Activated gamma-delta T cell treated with Interleukin-2 at 50 U/mL for 16 hours (primary cell): ENCODE measurements at regions not wholly inside any gene's neighbourhood (a gene's known extent, or its start where the extent isn't known, plus 50 kb on each side); places are given as distances from the start of the nearest gene placed in this dataset.

Source experiments
- DNase-seq: peaks from one replicate; pipeline ENCODE4 v3.0.0-alpha.2; 2020

DNA sequence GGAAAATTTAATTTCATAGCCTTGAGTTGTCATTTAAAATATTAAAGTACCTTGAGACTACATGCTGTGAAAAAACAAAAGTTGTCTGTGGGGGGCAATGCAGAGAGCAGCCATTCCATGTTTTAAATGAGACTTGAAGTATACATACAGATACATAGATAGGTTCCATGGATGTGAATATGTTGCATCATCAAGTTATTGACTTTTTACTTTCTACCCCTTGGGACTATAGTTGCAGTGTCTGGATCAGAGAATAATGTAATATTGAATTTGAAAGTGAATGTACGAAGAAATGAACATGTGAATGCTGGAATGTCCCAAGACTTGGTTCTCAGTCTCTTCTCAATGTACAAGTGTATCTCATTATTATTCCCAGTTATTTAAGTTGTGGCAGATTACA is 751.0 kb downstream of the MRPL39 start:
- no peak for DNase-seq

DNA sequence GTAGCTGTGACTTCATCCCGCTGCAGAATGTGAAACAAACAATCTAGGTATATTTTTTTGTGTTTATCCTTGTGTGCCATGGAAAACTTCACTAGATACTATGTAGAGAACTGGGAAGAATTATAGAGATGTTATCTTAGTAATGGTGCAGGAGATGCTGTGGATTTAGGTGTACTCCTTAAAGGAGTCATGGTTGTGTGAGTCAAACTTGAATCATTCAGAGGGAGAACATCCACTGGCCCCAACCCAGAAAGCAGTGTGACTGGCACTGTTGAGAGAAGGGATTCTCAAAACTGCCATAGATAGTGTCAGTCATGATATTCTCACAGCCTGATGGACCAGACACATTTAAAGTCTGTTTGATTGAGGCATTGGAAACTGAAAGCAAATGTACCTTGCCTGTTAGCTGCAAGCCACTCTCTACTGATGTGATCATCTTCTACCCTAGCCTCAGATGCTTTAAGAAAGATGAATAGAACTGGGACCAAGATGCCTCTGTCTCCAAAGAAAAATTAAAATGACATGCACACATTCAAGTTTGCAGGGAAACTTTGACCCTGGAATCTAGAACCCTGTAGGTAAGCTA is 754.6 kb downstream of the MRPL39 start:
- no peak for DNase-seq

DNA sequence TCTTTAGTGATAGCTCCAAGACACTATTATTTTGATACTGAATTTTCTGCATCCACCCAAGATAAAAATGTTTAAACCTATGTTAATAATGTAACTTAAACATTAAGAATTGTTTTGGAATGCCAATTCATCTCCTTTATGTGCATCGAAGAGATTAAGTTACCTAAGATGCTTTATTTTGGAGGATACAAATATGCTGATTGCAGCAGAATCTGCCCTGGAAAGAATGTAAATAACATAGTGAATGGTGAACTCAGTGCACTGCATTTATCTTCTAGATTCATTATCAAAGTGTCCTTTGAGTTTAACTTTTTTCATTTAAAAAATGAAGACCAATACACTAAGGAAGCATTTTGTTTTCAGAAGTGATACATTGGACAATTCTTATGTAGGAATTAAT is 757.2 kb downstream of the MRPL39 start:
- DNase-seq = no peak

DNA sequence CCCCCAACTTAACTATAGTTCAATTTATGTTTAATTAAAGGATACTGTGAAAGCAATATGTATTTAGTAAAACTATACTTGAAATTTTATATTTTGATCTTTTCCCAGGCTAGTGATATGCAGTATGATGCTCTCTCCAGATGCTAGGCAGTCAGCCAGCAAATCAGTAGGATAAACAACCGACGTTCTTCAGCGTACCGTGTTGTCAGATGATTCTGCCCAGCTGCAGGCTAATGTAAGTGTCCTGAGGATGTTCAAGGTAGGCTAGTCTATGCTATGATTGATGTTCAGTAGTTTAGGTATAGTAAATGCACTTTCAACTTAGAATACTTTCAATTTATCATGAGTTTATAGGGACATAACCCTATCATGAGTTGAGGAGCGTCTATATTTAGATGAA is 762.6 kb downstream of the MRPL39 start:
- DNase-seq = no peak

DNA sequence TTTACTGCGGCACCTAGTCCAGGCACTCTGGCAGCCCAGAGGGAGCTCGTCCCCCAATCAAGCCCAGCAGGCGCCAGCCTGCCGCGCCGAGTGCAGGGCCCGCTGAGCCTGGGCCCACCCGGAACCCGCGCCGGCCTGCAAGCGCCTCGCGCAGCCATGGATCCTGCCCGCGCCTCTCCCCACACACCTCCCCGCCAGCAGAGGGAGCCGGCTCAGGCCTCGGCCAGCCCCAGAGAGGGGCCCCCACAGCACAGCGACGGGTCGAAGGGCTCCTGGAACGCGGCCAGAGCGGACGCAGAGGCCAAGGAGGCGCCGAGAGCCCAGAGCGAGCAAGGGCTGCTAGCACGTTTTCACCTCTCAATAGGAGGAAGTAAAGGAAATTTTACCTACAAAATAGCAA is 767.0 kb downstream of the MRPL39 start:
- DNase-seq = no peak

DNA sequence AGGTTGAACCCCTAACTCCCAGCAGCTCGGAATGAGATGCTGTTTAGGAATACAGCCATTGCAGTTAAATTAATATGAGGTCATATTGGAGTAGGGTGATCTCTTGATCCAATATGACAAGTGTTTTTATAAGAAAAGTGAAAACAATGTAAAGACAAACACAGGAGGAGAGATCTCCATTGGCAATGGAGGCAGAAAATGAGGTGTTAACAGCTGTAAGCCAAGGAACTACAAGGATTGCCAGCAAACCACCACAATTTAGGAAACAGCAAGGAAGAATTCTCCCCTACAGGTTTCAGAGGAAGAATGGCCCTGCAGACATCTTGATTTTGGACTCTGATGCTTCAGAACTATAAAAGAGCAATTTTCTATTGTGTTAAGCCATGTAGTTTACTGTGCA is 774.3 kb downstream of the MRPL39 start:
- no peak for DNase-seq

DNA sequence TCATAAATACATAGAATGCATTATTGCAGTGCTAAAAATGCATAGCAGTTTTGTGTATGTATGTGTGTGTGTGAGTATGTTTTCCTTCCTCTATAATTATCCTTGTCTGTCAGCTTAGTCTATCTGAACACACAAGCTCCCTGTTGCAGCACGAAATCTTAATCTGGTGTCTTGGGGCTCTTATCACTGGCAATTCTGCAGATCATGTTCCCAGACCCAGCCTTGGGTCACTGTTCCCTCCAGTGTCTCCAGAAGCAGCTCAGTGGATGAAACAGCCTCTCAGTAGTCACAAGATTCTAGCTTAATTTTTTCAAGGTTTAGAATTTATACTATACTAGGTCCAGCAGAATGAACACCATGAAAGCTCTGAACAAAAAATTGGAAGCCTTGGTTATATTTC is 777.9 kb downstream of the MRPL39 start:
- DNase-seq = no peak

DNA sequence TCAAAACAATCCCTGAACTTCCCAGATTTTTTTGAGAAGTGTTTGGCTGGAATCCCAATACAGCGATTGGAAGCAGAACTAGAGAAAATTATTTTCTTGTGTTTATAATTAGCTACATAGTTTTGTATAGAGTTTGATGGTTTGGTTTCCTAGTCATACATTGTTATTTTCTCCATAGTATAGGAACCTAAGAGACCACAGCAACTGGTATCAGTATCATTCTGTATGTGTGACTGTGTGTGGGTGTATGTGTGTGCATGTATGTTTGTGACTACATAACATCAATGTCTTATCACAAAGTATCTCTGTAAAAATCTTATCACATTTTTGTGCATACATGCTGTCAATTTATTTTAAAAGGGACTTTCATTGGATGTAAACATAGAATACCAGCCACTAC is 780.5 kb downstream of the MRPL39 start:
- no peak for DNase-seq

DNA sequence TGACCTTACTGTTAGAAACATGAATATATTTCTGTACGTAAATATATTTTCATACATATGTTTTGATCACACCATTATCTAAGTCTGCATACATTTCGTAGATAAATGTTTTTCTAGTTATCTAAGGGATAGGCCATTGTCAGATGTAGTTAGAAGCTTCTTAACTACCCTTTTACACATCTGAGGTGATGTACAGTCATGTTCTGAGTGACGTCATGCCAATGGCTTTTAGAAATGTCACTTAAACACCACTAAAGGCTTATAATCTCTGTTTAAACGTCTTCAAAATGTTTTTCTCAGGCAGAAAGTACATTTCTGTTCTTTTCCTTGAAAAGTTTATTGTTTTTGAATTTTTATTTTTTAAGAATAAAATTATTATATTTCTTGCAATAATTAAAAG is 781.9 kb downstream of the MRPL39 start:
- no peak for DNase-seq

DNA sequence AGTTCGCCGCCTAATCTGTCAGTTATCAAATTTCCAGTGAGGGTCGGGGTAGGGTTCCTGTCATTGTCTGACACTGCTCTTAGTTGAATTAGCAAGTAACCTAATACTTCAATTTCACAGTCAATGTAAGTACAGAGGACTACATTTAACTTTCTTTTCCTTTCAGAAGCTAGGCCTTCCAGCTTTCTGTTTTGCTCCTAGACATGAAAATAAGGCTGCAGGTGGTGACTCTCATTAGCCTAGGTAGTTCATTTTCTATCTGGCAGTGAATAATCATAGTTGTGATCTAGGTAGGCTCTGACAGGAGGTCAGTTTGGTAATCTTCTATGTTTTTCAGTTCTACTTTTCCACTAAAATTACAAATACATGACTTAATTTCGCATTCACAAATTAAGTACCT is 783.1 kb downstream of the MRPL39 start:
- DNase-seq = no peak

DNA sequence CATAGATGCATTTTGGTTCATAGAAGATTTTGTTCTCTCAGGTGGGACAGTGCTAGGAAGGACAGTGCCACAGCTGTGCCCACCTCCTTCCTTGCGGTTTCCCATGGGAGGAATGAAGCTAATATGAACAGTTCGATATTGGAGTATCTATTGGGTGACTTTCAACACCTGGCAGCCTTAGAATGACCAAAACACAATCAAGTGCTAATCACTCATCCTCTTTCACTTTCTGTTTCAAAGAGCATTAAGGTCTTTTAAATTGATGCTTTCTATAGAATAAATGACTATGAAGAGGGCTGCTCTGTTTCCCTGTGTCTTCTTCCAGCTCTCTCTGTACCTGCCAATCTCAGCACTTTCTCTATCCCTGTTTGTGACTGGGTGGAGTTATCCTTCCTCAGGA is 784.0 kb downstream of the MRPL39 start:
- no peak for DNase-seq

DNA sequence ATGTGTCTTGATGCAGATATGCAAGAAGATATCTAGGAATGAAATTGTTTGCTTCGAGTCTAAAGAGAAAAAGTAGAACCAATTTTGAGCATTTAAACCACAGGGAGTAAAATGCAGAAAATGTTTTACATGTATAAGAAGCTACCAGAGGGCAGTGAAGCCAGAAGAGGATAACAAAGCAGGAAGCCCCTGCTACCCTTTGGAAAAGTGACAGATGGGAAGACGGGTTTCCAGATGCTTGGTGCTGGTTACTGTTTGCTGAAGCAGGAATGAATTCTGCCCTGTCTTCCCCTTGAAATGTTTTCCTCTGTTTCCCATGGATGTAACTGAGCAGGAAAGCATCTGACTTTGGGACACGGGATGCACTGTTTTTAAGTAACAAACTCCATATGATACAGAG is 822.2 kb downstream of the MRPL39 start:
- no peak for DNase-seq

DNA sequence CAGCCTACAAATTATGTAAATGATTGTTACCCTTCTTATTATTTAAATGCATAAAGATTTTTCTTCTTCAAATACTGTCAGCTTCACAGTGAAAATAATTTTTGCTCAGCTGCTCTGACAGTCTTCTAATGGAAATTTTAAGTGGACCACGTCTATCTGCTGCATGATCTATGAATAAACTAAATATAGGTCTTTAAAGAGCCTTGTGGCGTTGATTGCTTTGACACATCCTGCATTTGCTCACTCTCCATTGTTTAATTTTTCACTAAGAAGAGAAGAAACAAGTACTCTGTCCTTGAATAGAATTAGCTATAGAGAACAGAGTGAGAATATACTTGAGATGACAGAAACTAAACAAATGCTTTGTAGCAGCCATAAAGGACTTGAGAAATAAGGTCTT is 826.1 kb downstream of the MRPL39 start:
- DNase-seq = no peak

DNA sequence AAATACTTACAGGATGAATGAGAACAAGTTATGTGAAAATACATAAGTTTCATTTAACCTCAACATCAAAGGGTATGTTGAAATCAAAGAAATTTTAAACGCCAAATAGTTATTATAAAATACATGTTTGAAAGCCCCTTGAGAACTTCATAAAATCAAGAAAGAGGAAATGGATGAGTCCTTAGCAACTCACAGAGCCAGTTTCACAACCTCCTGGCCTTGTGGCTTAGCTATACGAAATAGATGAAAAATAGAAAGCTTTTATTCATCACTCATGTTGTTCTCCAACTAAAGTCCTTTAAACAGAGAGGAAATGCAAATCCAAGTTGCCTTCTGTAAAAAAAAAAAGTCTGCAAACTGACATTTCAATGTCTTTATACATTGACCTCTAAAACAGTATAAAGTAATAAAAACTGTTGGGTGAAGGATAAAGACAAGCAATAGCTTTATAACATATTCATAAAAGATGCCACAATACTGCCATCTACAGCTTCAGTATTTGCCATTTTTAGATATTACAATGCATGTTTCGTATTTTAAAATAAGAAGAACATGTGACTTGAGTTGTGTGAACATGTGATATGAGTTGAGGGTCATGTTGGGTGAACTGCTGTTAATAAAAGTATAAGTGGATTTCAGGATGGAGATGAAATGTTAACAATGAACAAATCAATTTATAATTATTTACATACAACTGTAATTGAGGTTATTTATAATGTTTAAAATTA is 847.8 kb downstream of the MRPL39 start:
- DNase-seq = no peak

DNA sequence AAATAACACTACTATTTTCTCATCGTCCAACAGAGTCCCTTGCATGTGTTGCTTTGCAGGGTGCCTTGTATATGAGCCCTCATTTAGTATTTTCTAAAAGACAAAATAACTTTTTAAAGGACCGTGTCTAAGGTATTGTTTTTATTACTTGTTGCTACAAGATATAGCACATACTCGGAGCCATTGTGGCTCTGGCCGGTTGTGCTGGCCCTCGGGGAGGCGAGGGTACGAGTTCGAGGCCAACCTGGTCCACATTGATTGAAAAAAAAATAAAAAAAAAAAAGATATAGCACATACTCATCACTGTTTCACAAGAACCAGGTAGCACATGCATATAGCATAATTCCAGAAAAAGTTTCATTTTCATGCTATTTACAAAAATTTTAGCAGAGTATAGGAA is 869.2 kb downstream of the MRPL39 start:
- no peak for DNase-seq

DNA sequence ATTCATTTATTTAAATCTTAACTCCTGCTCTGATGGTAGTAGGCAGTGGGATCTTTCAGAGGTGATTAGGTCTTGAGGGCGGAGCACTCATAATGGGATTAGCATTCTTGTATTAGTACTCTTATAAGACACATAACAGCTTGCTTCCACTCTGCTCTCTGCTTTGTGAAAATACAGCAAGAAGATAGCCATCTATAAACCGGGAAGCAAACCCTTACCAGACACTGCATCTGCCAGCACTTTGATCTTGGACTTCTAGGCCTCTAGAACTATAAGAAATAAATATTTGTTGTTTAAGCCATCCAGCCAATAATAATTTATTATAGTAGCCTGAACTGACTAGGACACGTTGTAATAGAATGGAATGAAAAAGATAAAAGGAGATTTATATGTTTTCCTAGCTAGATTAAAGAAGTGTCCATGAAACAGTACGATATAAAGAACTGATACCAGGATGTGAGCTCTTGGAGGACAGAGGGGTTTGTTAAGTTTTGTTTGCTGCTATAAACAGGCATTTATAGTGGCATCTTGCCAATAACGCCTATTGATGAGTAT is 869.9 kb downstream of the MRPL39 start:
- no peak for DNase-seq

DNA sequence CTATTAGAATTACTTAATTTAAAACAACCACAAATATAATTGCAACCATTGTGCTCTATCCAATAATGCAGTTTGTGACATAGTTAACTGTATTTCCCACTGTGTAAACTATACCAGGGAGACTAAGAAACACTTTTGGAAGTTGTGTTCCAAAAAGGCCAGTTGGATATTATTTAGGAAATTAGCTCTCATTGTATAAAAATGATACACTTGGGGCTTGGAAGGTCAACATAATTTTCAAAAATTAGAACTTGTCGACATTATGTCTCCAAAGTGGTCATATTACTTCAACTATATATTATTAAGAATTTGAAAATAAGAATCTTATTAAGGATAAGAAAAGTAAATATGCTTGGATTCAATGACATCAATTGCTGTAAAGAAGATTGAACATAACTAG is 876.6 kb downstream of the MRPL39 start:
- DNase-seq = no peak

DNA sequence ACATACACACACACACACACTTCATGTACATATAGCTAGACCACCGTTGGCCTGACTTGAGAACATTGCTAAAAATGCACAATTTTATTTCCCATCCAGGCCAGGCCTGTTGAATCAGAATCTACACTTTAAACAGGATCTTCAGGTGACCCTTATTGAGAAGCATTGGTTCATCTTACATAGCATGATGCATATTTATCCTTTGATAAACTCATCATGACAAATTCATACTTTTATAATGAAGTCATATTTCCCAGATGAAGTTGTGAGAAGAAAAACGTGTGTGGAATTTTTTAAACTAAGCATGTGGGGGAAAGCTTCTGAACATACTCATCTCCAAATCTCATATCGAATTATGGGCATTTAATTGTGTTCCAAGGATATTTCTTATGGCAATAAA is 877.7 kb downstream of the MRPL39 start:
- DNase-seq = no peak

DNA sequence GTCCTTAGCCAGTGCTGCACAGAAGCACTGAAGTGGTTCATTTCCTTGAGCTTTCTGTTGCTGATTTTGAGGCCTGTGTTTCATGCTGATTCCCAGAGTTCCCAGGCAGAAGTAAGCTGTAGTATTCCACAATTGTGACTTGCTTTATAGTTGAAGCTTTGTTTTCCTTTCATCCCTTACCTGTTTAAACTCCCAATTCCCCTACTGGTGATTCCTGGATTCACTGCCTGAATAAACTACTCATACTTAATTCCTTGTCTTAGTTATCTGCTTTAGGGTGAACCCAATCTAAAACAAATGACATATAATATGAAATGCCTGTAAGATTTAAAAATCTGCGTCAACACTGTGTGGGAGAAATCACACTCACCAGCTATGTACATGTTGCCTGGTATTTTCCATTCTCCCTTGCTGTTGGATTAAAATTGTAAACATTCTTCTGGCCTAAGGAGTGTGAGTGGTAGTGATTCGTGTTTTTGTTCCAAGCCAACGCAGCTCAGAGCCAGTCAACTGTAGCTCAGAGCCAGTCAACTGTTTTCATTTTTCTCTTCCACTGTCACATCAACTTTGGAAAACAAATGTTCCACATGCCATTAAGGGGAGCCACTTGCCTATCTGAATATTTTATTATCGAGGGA is 879.4 kb downstream of the MRPL39 start:
- DNase-seq = no peak

DNA sequence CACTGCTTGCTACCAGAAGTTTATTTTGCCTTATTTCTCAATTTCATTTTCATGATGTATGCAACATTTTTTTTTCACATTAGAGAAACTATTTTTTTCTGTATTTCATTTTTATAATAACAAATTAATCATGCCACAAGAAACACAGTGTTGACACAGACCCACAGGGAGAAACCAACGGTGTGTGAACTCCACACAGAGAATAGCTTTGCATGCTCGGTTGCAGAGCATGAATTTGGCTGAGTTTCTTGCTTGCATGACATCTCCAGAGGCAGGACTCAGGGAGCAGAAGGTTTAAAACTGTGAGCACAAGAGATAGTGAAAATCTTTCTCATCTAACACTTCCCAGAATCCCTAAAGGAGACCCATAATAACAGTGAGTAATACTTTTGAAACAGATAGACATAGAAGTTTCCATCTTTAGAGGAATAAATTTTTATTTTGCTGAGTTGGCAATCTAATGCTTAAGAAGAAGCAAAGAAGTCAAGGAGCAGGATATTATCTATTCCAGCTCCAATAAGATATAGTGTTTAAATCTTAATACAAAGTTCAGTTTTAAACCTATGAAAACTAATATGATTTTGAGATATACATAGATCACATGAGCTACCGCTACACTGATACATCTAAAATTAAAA is 890.9 kb downstream of the MRPL39 start:
- DNase-seq = no peak

DNA sequence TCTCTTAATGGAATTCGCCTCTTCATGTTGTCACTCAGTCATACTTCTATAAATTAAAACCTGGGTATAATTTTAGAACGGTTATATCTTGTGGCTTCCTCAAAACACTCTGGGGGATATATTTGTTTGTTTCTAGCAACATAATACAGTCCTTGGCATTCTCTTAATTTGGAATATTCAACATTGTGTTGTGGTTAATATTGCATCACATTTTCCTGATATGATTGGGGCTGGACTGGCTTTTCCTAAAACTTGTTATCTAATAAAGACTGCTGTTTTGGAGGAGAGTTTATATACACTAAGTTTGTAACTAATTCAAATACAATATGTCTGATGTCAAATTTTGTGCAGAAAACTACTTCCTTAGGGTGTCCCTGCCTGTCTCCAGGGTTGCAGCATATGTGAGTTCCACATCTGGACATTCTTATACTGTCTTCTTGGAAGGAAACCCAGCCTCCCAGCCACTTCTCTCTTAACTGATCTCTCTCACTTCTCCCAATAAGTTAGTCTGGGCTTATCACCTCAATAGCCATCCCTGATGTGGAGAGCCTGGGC is 892.6 kb downstream of the MRPL39 start:
- no peak for DNase-seq

DNA sequence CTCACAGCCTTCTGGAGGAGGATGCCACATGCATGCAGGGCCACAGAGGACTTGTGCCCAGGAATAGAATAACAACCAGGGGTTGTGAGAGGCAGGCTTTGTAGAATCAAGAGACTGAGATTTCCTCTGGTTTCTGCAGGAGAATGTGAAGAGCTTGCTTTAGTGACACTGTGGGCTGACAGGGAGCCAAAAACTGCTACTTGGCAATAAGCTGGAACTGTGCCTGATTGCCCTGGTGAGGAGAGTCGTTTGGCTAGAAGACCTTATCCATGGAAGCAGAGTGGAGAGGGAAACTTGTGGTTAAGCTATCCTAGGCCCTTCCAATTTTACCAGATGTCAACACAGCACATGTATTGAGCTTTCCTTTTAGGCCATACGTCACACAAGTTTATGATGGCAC is 902.1 kb downstream of the MRPL39 start:
- no peak for DNase-seq

DNA sequence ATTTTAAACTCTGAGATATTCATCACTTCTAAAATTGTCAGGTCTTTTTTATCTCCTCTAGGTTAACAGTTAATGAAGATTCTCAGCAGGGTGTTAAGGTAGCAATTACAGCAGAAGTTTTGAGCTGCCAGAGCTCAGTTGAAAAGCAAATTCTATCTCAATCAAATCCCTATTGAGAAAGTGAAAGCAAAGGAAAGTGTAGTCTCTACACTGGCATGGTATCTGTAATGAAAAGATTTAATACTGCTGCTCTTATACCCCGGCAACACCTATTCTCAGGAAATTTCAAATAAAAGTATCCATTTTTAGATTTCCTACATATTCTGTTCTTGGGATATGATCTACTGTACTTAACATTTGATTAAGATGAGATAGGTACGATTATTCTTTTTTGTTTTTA is 913.5 kb downstream of the MRPL39 start:
- DNase-seq = no peak

DNA sequence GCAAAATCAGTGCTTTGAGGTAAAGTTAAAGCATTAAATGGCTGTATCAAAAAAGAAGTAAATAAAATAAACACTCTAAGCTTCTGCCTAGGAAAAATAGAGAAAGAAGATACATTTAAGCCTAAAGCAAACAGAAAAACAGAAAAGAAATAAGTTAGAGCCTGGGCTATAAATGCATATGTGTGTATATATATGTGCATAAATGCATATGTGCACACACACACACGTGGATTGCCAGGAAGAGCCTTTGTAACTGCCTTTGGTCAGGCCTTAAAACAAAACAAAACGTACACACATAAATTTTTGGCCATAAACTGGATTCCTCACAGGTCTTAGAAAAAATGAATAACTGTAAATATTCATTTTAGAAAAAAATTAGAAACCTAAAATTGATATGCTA is 925.8 kb downstream of the MRPL39 start:
- DNase-seq = no peak
